Right ventricle myocardium superior (tissue), 1 donor: ENCODE measurements at regions not wholly inside any gene's neighbourhood (a gene's known extent, or its start where the extent isn't known, plus 50 kb on each side); places are given as distances from the start of the nearest gene placed in this dataset.
"Not testable (repeated sequence)": the region's sequence is repeated elsewhere in the genome, so short reads cannot be mapped to it uniquely, and the experiment has no call there.

ENCODE experiments used
- ATAC-seq: fragments of 200-7000 bp; cut with Tn5 transposase; one replicate; pipeline ENCODE4 v1.9.1; 2020; ENCODE audit warnings: mild to moderate bottlenecking; ENCODE audit not compliant: poor library complexity
- DNase-seq: peaks from one replicate; pipeline ENCODE4 v3.0.0-alpha.2; 2020
- intact Hi-C: fragments of 100-400 bp; cut with DNase I; formaldehyde crosslinking; loops from one replicate; pipeline ENCODE4 v1.11.2; 2022
- donor health status: DM: no; HTN: yes; CAD: no; lungs with severe emphysema.

- DNase-seq: no peak
- ATAC-seq: no peak
- intact Hi-C loops: no loop called here
Observed at GRCh38 chr13:20326276-20326675, 94.2 kb upstream of the GJB6 start.

GRCh38 chr13:20320885-20321284, 88.8 kb upstream of the GJB6 start:
- DNase-seq: no peak
- intact Hi-C loops: no loop called here
- ATAC-seq: no peak

- intact Hi-C loops: no loop called here
- ATAC-seq (no peak), DNase-seq (no peak)
Observed at GRCh38 chr13:20313896-20314295, 81.8 kb upstream of the GJB6 start.

GRCh38 chr13:20312292-20312691, 80.2 kb upstream of the GJB6 start:
- ATAC-seq: no peak
- intact Hi-C loops: no loop called here
- DNase-seq: no peak

GRCh38 chr13:20311596-20311995, 79.5 kb upstream of the GJB6 start:
- ATAC-seq (no peak), DNase-seq (no peak)
- intact Hi-C loops: no loop called here

GRCh38 chr13:20311022-20311421, 78.9 kb upstream of the GJB6 start:
- ATAC-seq (no peak), DNase-seq (no peak)
- intact Hi-C loops: no loop called here

GRCh38 chr13:20306039-20306438, 73.9 kb upstream of the GJB6 start:
- intact Hi-C loops: no loop called here
- DNase-seq: no peak
- ATAC-seq: no peak

- intact Hi-C loops: no loop called here
- ATAC-seq: no peak
- DNase-seq: no peak
Observed at GRCh38 chr13:20305587-20305986, 73.5 kb upstream of the GJB6 start.

GRCh38 chr13:20304061-20304460, 71.9 kb upstream of the GJB6 start:
- ATAC-seq, DNase-seq, intact Hi-C loops: not testable (repeated sequence)

GRCh38 chr13:20303636-20304035, 71.5 kb upstream of the GJB6 start:
- no peak for ATAC-seq
- no peak for DNase-seq
- intact Hi-C loops: no loop called here

GRCh38 chr13:20301403-20302071, 69.4 kb upstream of the GJB6 start:
- ATAC-seq (peak; percentile 68), DNase-seq (peak; percentile 49)
- intact Hi-C loops: no loop called here

- intact Hi-C loops: no loop called here
- ATAC-seq (no peak), DNase-seq (no peak)
Observed at GRCh38 chr13:20301015-20301402, 68.9 kb upstream of the GJB6 start.

GRCh38 chr13:20297181-20297580, 65.1 kb upstream of the GJB6 start:
- intact Hi-C loops: no loop called here
- DNase-seq (no peak), ATAC-seq (no peak)

GRCh38 chr13:20295956-20296355, 63.8 kb upstream of the GJB6 start:
- intact Hi-C loops: no loop called here
- ATAC-seq: no peak
- DNase-seq: no peak

GRCh38 chr13:20294497-20294896, 62.4 kb upstream of the GJB6 start:
- ATAC-seq (no peak), DNase-seq (no peak)
- intact Hi-C loops: no loop called here

GRCh38 chr13:20292301-20292700, 60.2 kb upstream of the GJB6 start:
- intact Hi-C loops, ATAC-seq, DNase-seq: not testable (repeated sequence)

- DNase-seq (no peak), ATAC-seq (no peak)
- intact Hi-C loops: no loop called here
Observed at GRCh38 chr13:20291675-20292074, 59.6 kb upstream of the GJB6 start.

- DNase-seq: no peak
- intact Hi-C loops: no loop called here
Observed at GRCh38 chr13:20291037-20291436, 58.9 kb upstream of the GJB6 start.

GRCh38 chr13:20288561-20288960, 56.4 kb upstream of the GJB6 start:
- no peak for DNase-seq
- intact Hi-C loops: no loop called here
- ATAC-seq: no peak

More at GRCh38 chr13:20291037-20291436, 58.9 kb upstream of the GJB6 start:
- ATAC-seq: no peak

GRCh38 chr13:20287976-20288375, 55.9 kb upstream of the GJB6 start:
- ATAC-seq (no peak), DNase-seq (no peak)
- intact Hi-C loops: no loop called here

GRCh38 chr13:20285530-20285929, 53.4 kb upstream of the GJB6 start:
- intact Hi-C loops: no loop called here
- no peak for ATAC-seq
- DNase-seq: no peak
